Pons (tissue), 1 donor: ENCODE measurements at regions not wholly inside any gene's neighbourhood (a gene's known extent, or its start where the extent isn't known, plus 50 kb on each side); places are given as distances from the start of the nearest gene placed in this dataset.
"Not testable (repeated sequence)": the region's sequence is repeated elsewhere in the genome, so short reads cannot be mapped to it uniquely, and the experiment has no call there.

Source experiments
- DNase-seq: peaks from one replicate; pipeline ENCODE4 v3.0.0-alpha.2; 2016; ENCODE audit warnings: low spot score

DNA sequence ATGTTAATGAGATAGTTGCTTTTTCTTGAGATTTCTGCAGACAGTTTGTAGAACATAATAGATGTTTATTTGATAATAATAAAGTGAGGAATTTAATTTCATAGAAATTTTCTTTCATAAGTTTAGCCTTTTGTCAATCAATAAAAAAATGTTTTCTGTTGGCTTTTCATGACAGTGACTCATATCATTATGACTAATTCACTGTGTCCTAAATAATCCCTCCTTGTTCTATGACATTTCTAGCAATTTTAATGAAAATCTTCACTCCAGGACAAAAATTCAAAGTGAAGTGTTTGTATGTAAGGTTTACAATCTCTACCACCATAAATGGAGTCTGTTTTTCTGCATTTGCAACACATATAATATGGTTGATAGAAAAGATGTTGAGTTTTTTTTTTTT, 109.9 kb downstream of the UTRN start:
- no peak for DNase-seq

DNA sequence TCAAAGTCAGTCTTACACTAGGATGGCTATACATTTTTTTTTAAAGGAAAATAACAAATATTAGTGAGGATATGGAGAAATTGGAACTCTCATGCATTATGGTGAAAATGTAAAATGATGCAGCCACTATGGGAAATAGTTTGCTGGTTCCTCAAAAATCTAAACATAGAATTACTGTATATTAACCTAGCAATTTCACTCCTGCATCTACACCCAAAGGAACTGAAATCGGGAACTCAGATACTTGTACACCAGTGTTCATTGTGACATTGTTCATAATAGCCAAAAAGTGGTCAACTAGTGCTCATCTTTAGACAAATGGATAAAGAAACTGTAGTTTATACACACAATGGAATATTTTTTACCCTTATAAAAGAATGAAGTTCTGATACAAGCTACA, 110.7 kb downstream of the UTRN start:
- DNase-seq, result no peak

DNA sequence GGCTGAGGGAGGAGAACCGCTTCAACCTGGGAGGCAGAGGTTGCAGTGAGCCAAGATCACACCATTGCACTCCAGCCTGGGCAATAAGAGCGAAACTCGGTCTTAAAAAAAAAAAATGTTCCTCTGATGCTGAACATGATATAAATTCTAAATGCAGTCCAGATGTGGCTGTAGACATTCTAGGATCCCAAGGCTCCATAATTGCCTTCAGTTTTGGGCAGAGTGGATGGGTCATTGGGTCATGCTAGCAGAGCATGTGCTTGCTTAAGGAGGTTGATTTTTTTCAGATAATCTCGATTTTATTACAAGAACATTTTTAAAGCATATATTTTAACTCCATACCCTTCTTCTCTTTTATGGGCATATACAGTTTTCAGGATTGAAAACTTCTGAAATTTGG, 112.0 kb downstream of the UTRN start:
- DNase-seq, result no peak

DNA sequence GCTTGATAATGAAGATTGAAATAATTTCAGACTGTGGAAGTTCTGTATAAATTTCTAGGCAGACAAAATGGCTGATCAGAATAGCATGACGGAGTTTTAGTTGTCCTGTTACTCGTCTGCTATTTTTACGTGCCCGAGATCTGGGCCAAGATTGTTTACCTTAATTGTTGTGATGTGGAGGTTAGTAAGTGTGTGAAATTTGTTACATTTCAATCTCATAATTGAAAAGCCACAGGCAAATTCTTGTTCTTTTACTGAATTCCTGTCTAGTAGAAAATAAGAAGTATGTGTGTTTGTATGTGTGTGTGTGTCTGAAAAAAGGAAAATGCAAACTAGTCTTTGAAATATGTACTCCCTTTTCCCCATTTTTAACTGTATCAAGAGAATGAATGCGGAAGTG, 115.2 kb downstream of the UTRN start:
- no peak for DNase-seq

DNA sequence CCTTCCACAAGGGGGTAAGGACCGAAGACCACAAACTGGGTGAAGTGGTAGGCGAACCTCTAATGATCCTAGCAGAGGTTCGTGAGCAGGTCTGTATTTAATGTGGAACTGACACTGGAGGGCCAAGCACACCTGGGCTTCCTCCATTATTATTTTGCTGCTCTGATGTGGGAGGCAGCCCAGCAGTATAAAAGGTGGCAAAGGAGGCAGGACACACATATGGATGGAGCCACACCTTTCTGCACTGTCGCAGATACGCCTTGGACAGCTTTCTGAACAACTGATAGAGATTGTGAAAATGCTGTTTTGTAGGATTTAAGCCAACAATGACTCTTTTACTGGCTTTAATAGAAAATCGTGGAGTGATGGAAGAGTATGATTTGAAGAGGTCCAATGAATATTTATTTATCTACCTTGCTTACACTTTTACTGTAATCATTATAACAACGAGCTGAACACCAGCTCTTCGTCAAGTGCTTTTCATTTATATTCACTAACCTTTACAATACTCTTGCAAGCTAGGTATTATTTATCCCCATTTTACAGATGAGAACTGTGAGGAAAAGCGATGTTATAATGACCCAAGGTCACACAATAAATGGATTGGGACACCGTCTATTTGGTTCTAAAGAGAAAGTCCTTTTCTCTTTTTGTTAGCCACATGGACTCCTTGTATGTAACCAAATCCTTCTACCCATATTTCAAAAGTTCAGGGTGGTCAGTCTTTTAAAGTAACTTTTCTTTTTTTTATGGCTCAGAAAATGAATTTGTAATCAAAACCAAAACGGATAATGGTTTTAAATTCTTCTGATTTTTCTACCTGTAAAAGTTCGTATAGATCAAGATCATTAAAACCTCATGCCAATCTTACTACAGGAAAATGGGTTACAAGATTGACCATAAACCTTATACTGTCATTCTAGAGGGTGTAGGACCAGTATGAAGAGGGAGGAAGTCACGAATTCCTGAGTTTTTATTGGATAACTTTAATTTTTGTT, 116.9 kb downstream of the UTRN start:
- no peak for DNase-seq

DNA sequence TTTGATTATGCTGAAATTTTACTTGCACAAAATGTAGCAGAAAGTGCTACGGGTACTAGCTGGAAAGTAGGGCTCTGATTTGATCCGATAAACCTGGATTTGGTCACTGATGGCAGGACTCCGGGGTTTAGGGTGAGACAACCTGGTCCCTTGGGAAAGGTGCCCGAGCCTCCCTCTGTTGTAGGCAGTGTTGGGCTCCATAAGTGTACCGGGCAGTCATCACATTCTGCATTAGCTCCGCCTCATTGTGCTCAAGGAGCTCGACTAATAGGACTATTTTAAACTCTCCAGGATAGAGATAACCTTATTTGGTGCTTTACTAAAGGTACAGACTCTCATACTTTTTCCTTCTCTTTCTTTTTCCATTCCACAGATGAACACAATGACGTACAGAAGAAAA, 117.6 kb downstream of the UTRN start:
- DNase-seq, result no peak

DNA sequence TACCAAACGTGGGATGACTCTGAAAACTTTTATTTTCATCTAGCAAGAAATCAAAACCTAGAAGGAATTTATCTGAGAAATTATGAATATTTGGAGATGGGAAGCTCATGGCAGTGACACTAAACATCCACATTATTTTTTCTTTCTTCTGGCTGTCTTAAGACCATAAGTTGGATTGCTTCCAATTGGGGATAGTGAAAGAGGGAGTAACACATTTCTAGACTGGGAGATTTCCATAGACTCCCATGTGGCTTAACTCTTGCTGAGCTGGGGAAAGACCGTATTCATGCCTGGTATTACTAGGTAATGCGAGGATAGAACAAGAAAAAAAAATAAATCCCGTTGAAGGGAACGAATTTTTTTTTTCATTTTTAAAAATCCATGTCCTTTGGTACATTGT, 120.0 kb downstream of the UTRN start:
- no peak for DNase-seq

DNA sequence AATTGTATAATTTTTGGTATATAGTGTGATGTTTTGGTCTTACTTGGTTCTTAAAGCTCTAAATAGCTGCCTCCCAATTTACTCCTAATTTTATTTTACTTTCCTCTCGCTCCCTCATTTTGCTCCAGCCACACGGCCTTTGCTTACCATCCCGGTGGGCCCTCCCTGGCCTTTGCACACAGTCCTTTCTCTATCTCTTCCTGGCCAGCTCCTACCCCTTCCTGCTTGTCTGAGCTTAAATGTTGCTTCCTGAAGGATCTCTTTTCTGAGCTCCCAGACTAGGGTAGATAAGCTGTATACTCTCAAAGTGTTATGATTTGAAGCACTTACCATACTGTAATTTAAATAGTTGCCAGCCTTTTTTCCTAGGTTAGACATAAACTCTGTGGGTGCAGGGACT, 121.7 kb downstream of the UTRN start:
- no peak for DNase-seq

DNA sequence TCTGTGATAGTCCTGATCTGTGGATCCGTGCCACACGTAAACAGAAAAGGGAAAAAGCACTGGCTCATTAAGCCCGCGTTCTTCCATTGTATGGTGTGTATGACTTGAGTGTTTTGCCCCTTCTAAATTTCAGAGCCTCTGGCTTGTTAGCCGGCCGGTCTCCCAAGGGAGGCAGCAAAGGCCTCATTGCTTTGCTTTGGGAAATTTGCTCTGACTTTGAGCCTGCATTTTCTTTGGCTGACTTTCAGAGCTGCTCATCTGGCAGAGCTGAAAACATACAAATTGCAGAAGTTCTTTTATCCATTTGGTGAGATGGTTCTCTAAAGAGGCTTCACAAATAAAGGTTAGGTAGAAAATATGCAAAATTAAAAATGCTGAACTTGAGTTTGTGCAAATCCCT, 123.0 kb downstream of the UTRN start:
- DNase-seq, result peak; percentile 44

DNA sequence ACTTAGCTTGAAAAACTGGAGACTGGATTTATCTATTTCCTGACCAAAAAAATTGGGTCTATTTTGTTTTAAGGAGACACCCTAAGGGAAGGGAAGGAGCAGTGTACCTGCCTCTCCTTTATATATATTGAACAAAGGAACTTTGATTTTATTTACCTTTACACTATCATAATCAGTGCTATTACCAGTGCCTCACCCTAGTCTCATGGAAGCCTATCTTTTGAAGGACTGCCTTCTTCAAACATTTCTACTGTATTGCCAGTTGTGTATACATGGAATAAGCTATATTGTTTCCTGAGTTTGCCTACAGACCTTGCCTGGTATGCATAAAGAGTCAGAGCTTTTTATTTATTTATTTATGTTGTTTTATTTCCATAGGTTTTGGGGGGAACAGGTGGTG, 124.9 kb downstream of the UTRN start:
- no peak for DNase-seq

DNA sequence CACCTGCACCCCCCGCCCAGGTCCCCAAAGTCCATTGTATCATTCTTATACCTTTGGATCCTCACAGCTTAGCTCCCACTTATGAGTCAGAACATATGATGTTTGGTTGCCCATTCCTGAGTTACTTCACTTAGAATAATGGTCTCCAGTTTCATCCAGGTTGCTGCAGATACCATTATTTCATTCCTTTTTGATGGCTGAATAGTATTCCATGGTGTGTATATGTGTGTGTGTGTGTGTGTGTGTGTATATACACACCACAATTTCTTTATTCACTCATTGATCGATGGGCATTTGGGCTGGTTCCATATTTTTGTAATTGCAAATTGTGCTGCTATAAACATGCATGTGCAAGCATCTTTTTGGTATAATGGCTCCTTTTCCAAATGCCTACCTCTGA, 125.4 kb downstream of the UTRN start:
- DNase-seq, result not testable (repeated sequence)

DNA sequence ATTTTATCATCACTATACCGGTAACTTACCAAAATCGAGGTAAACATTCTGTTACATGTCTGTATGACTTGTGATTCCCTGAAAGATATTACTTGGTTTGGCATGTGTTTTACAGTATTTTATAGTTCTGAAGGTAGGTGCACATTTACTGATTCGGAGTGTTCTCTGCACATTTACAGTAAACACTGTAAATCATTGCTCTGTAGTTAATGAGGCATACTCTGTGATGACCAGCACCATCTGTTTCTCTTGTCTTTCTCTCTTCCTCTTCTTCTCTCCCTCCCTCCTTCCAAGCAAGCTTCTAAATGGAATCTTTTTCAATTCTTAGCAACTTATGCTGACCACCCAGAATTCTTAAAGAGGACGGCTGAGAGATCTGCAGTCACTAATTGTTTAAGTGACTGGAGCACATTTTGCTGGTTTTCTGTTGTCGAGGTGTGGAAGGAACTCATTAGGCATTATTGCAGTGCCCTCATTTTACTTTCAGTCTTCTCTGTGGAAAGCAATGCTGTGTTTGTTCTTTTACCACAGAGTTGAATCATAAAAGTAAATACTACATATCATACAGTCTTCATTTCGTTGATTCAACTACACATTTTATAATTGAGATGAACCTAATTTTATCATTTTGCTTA, 126.5 kb downstream of the UTRN start:
- peak; percentile 29 for DNase-seq

DNA sequence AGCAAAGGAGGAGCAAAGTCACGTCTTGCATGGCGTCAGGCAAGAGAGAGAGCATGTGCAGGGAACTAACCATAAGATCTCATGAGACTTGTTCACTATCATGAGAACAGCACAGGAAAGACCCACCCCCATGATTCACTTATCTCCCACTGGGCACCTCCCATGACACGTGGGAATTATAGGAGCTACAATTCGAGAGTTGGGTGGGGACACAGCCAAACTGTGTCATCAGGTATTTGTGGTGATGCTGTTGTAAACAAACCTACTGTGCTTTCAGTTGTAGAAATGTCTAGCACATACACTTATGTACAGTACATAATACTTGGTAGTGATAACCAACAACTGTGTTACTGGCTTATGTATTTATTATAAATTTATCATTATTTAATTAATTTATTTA, 128.3 kb downstream of the UTRN start:
- DNase-seq, result no peak

DNA sequence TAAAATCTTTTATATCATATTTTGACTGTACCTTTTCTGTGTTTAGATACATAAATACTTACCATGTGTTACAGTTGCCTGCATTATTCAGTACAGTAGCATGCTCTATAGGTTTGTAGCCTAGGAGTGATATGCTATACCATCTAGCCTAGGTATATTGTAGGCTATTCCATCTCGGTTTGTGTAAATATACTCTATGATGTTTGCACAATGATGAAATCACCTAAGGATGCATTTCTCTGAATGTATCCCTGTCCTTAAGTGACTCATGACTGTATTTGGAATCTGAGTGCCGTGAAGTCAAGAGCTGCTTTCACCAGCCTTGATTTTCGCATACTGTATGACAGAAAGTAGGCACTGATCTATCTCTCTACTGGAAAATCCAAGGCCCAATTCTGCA, 129.9 kb downstream of the UTRN start:
- DNase-seq, result no peak

DNA sequence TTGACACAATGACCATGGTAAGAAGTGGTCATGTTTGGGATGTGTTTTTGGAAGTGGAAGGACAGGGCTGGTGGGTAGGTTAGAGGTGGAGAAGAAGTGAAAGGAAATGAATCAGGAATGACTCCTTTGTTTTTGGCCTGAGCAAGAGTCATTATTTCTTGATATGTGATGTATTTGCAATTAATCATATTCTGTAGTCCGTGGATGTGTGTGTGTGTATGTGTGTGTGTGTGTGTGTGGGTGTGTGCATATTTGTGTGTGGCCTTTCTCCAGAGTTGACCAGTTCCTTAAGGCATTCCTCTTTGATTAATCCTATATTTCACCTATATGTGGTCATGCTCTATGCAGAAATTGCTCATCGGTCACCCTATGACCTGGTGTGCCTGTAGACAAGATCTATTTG, 130.7 kb downstream of the UTRN start:
- no peak for DNase-seq

DNA sequence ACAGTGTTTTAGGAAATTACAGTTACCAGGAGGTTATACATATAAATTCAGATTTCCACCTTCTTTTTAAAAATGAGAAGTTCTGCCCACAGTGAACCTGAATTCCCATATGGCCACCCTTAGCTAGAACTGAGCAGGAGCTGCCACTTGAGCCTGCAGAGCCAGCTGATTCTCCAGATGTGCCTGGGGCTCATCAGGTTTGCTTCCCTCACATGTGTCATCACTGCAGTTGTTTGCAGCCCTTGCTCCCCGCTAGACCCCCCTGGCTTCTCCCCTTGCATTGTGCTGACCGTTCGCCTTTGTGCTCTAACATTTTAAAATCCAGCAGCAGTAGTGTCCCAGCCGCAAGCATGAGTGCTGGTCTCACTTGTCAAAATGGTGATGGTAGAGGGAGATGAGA, 131.1 kb downstream of the UTRN start:
- no peak for DNase-seq

DNA sequence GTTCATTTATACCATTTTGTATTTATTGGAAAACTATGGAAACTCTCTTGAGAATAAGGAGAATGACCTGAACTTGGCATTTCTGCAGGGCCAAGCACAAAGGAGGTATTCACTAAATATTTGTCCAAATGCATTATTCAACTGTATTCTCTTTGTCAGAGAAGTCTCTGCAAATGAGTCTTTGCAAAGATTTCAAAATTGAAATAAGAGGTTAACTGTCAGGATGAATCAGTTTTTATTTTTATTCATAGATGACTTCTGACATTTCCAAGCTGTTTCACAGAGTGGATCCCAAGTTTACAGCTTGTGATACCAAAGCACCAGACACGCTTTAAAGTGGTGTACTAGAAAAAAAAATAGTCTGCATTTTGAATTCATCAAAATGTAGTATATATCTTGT, 131.6 kb downstream of the UTRN start:
- DNase-seq, result no peak

DNA sequence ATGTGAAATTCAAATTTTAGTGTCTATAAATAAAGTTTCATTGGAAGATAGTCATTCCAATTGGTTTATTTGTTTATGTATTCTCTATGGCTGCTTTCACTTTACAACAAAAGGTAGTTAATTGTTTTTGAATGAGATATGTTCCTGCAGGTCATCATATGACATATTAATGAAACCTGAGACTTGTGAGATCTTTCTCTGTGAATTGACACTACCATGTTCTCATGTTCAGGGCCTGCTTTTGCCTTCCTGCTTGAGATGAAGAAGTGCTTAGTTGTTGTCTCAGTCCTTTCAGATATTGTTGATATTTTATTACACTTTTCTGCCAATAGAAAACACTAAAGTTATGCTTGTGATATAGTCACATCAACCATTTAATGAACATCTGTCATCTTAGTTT, 132.5 kb downstream of the UTRN start:
- no peak for DNase-seq

DNA sequence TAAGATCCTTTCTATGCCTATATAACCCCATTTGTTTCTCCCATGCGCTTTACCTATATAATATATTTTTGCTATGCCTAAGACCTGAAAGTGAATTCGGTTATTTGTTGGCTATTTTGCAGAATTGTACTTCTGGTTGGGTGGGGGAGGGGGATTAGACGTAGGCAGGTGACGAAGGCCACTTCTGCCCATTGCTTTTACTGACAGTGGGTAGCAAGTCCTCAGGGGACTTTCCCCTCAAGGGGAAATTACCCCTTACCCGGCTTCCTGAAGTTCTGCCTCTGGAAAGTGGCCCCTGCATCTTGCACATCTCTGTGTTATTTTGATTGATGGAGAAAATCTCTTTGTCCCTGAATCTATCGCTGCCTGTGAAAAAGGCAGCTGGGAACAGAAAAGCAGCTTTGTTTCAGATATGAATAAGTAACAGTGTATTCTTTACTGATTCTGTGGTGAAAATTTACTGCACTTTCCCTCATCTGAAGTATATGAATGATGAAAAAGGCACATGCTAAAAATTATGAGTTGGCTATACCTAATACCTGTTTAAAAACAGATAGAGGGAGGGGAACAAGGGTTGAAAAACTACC, 133.9 kb downstream of the UTRN start:
- peak; percentile 54 for DNase-seq

DNA sequence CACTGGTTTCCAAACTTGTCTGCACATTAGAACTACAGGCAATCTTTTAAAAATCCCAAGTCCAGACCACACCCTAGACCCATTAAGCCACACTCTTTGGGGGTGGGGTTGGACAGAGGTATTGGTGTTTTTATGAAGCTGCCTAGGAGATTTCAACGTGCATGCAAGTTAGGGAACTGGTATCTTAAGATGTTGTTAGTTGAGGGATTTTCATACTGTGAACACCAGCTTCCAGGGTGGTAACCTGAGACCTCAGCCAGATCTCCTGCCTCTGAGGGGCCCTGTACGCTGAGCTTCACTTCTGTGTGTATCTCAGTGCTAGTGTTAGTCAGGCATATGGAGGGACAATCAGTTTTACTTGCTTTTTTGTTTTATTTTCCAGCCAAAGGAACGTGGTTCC, 138.0 kb downstream of the UTRN start:
- no peak for DNase-seq

DNA sequence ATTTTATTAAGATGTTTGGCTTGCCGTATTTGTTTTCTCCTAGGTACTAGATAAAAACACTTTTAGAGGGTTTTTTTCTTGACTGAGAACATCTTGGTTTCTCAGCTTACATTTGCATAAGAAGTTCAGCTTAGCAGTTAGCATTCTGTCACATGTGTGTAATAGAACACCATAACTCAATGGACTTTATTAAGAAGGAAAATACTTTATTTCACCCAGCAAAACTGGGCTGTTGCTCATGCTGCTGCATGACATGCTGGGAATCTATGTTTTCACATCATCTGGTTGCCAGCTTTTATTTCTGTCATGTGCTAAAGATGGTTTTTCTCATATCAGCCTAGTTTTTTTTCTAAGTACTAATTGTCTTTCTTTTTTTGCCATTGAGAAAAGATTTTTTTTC, 144.6 kb downstream of the UTRN start:
- no peak for DNase-seq

DNA sequence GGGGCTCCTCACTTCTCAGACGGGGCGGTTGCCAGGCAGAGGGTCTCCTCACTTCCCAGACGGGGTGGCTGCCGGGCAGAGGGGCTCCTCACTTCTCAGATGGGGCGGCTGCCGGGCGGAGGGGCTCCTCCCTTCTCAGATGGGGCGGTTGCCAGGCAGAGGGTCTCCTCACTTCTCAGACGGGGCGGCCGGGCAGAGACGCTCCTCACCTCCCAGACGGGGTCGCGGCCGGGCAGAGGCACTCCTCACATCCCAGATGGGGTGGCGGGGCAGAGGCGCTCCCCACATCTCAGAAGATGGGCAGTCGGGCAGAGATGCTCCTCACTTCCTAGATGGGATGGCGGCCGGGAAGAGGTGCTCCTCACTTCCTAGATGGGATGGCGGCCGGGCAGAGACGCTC, 148.3 kb downstream of the UTRN start:
- DNase-seq, result not testable (repeated sequence)

DNA sequence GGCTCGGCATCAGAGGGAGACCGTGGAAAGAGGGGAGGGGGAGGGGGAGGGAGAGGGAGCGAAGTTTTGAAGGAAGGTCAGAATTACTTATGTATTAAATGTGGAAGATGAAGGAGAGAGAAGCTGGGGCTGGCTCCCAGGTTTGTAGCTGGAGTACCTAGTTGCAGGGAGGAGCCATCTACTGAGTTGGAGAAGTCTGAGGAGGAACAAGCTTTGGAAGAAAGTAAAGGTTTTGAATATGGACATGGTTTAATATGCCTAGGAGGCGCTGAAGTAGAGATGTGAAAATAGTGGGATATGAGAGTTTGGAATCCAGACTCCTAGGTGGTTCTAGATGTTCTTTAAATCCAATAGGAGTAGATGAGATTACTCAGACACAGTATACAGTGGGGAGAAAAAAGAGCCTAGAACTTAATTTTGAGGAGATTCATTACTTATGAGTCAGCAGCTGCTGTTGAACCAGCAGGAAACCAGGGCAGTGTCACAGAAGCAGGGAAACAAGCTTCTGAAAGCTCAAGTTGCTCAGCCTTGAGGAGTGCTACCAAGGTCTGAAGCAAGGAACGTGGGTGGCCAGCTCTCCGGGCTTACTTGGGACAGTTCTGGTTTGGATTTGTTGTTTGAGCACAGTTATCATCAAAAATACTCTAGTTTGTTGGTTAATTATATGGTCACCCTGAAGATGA, 149.3 kb downstream of the UTRN start:
- DNase-seq, result no peak
